NCI-H2081 (cell line): ENCODE measurements at regions not wholly inside any gene's neighbourhood (a gene's known extent, or its start where the extent isn't known, plus 50 kb on each side); places are given as distances from the start of the nearest gene placed in this dataset.

Experiments
- DNase-seq, 2 experiments: peaks; one replicate each; lab custom pipeline; 2025; lab: John Stamatoyannopoulos, UW

DNA sequence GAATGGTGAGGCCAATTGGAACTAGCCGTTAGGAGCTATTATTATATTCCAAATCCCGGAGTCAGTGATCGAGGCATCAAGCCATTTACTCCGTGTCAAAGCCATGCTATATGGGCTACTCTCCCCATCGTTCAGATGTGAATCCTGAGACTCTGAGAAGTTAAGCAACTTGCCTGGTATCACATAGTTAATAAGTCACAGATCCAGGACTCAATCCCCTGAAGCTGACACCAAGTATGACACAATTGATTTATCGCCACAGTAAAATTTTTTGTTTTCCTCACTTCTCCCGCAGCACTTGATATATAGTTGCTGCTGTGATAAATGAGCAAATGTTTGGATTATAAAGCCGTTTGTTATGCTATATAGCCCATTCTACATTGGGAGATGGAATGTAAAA is 50.8 kb upstream of the TSHZ2 start:
- DNase-seq, result no peak

DNA sequence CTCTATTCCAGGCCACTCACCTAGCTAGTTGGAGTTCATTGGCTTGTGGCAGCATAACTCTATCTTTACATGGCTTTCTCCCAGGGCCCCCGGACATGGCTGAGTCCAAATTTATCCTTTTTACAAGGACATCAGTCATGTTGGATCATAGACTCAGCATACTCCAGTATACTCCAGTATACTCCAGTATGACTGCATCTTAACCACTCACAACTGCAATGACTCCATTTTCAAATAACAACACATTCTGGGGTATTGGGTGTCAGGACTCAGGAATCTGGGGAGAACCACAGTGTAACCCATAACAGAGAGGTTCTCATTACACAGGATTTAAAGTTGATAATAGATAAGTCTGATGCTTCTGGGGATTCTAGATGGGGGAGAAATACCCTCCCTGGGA is 53.8 kb upstream of the TSHZ2 start:
- no peak for DNase-seq

DNA sequence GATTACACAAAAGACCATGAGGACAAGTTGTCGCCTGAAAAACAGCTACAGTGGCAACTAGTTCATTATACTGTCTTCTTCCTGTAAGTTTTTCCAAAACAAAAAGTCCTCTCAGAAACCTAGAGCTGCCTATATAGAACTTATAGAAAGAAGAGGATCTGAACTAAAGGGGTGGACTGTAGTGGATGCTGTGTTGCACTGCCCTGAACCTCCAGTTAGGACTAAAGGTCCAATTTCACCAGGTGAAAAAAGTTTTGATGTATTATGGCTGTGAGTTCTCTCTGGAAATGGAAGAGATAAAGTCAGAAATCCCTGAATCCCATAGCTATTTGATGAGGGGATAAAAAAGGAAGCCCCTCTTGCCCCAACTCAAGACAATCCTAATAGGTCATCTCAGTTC is 56.6 kb upstream of the TSHZ2 start:
- DNase-seq, result no peak

DNA sequence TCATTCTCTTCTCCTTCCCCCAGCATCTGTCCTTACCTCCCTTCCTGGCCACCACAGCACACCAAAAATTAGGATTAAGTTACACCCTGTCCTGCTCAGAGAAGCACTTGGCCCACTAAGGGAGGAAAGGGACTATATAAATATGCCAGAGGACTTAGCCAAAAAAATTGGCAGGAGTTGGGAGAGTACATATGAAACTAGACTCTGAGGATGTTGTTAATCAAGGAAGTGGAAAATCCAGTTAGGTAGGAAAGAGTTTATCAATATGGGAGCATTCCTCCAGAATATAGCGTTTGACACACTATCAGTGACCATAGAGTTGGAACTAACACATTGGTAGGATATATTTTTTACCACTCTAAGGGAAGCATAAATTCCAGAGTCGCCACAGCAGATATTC is 57.3 kb upstream of the TSHZ2 start:
- DNase-seq, result no peak

DNA sequence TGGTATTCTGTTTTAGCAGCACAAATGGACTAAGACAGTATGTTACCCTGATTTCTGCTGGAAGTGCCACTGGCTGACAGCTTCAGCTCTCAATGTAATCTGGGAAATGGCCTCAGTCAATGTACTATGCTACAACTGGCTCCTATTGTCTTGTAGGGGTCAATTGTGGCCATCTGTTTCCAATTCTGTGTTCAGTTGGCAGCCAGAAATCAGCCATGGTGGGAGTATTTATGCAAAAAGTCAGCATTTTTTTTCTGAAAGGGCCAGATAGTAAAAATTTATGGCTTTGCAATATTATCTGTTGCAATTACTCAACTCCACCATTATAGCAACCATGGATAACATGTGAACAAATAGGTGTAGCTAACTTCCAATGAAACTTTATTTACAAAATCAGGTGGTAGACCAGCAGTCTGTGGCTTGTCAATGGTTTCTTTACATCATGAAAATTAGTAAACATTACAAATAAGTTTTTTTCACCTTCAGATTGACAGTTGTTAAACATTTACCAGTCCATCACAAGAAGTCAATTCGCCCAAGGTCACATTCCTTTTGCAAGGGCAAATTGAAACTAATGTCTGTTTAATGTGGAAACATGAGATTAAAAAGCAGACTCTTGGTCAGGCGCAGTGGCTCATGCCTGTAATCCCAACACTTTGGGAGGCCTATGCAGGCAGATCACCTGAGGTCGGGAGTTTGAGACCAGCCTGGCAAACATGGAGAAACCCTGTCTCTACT is 58.3 kb upstream of the TSHZ2 start:
- no peak for DNase-seq

DNA sequence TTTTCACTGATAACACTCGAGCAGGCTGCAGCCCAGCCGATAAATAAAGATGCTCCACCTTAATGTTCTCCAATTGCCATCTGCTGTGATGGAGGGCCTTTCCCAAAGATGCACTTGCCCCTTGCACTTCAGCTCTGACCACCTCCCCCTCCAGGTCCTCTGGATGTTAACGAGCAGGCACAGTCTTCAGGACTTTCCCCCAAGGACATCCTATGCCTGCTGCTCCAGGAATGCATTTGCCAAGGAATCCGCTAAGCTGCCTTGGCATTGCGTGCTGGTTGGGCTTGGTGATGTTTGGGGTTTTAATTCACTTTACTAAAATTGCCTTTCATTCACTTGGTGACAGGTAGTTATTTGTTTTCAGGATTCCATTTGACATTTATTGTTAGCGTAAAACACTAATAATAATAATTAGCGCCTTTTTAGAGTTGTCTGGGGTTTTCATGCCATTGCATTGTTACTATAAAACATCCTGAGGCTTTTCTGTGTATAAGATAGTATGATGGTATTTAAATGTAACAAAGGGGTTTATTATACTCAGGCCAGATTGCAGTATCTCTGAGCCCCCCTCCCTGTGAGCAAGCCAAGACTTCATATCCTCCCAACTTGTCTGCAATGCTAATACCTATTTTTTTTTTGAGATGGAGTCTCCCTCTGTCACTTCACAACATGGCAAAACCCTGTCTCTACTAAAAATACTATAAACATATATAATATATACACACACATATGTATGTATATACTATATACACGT is 66.7 kb upstream of the TSHZ2 start:
- no peak for DNase-seq

DNA sequence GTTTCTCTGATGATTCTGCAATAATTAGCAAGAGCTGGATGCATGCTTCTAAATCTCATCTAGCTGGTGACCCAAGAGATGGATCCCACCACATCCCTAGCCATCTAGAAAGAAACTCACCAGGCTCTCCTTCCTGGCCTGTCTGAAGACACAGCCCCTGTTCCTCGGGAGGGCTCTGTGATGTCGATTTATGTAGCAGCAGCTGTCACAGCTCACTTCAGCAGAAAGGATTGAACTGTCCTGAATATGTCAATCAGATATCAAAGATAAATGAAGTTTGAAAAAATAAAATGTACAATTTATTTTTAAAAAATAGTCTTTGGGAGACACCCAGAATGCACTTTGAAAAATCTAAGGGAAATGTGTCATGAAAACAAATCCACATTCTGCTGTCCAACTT is 67.3 kb upstream of the TSHZ2 start:
- no peak for DNase-seq

DNA sequence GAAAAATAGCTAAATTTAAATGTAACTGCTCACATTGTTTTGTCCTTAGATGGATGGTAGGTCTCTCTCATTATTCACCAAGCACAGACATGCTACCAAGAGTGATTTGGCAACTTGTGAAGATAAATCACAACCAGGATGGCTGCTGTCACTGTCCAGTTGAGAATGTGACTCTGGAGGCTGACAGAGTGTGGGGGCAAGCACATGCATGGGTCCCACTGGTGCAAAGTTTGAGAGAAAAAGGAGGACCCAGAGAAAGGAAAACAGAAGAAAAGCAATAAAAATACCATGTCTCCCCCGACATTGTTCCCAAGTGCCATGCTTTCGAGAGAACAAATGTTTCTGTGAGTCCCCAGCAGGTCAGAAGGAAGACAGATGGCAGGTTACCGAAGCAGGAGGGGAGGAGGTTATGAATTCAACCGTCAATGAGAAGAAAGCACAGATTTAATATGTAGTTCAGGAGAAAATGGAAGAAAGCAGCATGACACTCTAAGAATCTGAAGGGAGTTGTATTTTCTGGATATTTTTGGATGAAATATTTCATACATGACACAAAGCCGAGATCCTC is 73.0 kb upstream of the TSHZ2 start:
- DNase-seq, result no peak

DNA sequence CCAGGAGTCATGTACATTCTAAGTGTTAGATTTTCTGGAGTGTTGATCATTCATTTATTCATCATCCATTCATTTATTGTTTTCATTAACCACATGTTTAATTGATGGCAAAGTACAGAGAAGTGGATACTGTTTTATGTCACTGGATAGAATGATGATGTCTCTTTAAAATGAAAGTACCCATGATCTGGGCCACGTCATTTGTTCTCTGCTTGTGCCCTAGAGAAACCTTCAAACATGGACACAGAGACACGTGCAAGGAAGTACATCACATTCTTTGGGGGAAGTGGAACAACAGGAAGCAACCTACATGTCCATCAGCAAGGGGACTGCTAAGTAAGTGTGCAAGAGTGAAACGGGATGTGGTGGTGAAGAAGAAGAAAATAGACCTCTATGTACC is 75.8 kb upstream of the TSHZ2 start:
- DNase-seq, result no peak

DNA sequence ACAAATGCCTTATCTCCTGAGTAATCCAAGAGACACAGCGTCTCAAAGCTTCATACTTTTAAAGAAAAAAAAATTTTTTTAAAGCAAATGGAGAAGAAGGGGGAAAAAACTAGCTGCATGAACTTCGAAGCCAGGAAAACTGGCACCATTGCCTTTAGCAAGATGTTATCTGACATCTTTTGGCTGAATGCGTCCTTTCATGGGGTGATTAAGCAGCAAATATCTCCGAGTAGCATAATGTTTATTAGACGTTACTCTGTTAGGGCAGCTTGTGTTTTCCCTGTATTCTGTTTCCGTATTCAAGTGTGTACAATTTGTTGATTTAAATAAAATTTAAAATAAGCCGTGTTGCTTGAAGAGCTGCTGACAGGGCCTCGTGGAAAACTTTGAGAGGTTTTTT is 76.5 kb upstream of the TSHZ2 start:
- no peak for DNase-seq

DNA sequence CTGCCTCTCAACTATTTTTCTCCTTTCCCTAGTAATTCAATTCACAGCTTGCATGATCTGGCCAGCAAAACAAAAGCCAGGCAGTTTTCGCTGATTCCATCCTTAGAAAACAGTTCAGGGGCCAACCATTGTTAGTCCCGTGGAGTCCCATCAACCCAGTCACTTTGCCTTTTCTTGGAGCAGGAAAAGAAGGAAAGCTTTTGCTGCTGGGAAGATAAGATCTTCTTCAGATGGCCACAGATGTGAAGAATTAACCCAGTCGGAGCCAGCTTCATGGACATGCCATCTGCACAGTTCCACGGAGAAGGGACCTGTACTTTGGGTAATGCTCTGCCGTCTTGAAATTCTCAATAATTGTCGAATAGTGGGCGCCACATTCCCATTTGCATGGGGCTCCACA is 76.9 kb upstream of the TSHZ2 start:
- DNase-seq, result no peak

DNA sequence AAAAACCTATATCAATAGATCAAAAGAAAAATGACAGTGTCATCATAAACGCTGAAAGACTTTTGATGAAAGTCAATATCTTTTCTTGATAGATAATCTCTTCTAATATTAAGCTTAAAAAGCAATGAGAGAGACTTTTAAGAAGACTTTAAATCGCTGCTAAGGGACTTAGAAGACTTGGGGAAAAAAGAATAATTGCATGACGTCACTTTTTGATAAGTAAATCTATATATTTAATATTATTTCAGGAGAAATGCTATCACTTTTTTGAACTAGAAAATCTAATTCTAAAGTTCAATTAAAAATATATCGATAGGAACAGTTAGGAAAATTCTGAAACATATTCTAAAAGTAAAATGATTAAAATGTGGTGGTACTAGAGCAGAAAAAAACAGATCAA is 78.7 kb upstream of the TSHZ2 start:
- no peak for DNase-seq

DNA sequence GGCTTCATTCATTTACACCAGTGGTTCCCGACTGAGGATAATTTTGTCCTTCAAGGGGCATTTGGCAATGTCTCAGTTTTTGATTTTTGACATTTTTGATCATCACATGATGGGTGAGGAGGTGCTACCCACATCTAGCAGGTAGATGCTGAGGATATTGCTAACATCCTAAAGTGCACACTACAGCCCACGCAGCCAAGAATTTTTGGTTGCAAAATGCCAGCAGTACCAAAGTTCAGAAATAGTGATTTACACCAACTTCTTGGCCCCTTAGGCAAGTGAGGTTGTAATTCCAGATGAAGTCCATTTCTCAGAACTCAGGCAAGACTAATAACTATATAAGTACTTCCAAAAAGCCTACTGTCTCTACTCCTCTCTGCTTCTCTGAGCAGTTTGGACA is 80.1 kb upstream of the TSHZ2 start:
- no peak for DNase-seq

DNA sequence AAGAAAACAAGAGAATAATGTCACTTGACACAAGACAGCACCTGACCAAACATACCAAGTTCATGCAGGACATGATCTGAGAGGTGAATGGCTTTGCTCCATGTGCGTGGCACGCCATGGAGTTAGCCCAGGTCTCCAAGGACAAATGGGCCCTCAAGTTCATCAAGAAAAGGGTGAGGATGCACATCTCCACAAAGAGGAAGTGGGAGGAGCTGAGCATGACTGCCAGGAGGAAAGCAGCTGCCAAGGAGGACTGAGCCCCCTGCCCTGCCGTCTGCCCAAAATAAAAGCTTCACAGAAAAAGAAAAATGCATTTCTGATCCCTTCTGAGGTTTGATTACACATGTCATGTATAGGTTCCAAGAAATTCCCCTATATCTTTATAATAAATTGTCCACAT is 82.0 kb upstream of the TSHZ2 start:
- no peak for DNase-seq

DNA sequence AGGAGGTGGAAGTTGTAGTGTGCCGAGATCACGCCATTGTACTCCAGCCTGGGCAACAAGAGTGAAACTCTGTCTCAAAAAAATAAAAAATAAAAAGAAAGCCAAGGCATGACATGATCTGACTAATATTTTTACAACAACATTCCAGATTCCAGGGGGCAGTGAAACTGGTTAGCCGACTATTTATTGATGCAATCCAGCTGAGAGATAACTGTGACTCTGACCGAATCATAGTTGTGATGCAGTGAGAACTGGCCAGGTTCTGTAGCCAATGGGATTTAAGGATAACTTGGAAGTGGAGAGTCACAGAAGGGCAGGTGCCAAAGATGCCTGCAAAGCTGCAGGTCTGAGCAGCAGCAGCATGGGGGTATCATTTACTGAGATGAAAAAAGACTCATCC is 82.9 kb upstream of the TSHZ2 start:
- no peak for DNase-seq

DNA sequence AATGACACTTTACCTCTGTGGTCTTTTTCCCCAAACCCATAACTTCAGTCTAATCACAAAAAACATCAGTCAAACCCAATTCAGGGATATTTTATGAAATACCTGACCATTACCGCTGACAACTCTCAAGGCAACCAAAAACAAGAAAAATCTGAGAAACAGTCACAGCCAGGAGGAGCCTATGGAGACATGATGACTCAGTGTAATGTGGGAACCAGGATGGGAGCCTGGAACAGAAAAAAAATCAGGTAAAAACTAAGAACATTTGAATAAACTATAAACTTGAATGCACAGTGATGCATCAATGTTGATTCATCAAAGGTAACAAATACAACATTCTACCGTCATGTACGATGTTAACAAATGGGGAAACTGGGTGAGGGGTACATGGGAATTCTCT is 84.1 kb upstream of the TSHZ2 start:
- no peak for DNase-seq

DNA sequence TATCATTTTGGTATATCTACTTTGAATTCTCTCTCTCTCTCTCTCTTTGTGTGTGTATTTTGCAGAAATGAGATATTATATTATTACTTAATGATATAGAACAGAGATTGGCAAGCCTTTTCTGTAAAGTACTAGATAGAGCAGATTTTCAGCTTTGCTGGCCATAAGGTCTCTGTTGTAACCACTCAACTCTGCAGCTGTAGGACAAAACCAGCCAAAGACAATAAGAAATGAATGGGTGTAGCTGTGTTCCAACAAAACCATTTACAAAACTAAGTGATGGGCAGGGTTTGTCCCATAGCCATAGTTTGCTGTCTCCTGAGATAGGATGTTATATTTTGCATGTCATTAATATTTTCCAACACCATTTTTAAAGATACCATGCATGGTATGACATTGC is 91.2 kb upstream of the TSHZ2 start:
- DNase-seq, result no peak

DNA sequence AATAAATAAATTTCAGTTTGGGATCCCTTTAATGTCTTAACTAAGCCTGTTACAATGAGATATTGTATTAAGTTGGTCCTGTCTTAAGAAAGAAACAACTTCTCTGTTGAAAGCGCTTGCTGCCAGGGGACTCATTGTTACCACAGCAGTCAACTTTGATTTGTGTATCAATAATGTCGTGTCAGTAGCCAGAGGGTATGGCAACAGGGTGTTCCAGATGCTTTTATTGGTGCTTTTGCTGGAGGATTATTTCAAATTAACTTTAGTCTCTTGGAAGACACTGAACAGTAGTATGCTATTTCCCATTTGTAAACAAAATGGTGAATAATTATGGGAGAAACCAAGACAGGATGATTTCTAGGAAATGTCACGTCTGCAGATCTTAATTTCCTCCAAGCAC is 91.9 kb upstream of the TSHZ2 start:
- no peak for DNase-seq

DNA sequence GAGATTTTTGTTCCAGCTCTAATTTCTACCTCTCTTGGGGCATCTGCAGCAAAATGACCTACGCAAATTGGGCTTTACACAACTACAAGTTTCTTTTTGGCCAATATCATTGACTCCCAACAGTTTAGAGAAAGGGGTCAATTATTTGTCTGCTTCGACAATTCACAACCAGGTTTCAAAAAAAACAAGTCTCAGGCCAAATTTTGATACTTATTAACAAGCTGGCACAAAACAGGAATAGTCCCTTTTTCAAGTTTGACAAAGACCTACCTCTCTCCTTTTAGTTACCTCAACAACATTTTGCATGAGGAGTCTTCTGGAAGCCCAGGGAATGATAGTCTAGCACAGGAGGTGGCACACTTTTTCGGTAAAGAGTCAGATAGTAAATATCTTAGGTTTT is 97.9 kb upstream of the TSHZ2 start:
- DNase-seq, result no peak

DNA sequence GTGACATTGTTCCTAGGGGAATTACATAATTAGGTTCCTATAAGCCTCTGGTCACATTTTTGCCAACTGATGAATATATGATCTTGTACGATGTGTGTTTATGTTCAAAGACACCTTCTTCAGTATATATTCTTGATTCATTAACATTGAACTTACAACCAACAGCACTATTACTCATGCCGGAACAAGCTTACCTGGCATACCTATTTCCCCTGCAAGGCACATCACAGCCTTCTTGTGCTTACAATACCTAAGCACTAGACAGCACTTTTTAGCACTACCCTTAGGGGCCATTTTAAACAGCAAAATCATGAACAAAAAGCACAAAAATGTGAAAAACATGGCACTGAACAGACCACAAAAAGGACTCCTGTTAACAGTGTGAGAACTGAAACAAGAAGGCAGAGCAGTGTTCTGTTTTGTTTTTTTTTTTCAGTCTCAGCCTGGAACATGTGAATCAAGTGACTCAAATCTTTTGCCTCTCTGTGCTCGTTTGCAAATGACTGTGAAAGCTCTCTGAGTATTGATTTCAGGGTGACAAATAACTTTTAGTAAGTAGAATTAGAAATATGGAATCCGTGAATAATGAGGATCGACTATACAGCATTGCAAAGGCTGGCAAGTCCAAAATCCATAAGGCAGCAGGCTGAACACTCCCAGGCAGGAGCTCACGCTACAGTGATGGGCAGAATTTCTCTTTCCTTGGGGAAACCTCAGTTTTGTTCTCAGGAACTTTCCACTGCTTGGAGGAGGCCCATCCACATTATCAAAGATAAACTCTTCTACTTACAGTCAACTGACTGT is 102.3 kb upstream of the TSHZ2 start:
- DNase-seq, result no peak

DNA sequence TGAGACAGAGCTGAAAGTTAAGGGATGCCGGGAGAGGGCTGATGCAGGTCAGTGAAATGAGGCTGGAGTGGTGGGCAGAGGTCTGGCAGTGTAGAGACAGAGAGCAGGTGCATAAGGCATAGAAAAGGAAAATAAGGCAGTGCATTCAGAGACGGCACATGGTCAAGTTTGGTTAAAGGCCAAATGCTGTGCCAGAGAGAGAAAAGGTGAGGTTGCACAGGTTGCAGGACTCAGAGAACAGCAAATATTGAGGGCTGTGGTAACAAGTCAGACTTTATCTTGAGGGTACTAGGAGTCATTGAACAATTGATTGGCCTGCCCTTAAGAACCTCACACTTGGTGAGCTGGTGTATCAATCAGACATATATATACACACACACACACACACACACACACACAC is 102.9 kb upstream of the TSHZ2 start:
- DNase-seq, result no peak

DNA sequence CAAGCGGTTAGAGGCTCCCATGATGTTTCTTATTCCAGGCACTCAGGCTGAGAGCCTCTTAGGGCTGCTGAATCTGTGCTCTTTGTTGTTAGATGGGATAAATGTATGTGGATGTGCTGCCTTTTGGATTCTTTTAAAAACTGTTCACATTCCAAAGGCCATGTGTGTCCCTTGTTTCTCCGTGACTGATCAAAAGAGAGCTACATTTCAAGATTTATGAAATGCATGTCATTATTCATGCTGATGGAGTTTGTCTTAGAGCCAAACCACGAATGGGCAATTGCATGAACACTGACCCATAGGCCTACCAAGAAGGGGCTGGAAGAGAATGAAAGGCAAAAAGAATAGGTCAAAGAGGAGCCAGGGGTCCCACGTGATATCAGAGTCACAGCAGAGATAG is 104.9 kb upstream of the TSHZ2 start:
- no peak for DNase-seq
